Activated CD4-positive, CD25-positive, alpha-beta regulatory T cell treated with anti-CD3 and anti-CD28 coated beads, Interleukin-2, amount 50 U/mL, for 24 hours (primary cell): ENCODE measurements at regions not wholly inside any gene's neighbourhood (a gene's known extent, or its start where the extent isn't known, plus 50 kb on each side); places are given as distances from the start of the nearest gene placed in this dataset.
"Not testable (repeated sequence)": the region's sequence is repeated elsewhere in the genome, so short reads cannot be mapped to it uniquely, and the experiment has no call there.

Experiments
- ATAC-seq, 2 donors: fragments of 150-1000 bp; cut with Tn5 transposase; one replicate each; pipeline ENCODE4 v1.10.0; 2021; ENCODE audit warnings: mild to moderate bottlenecking in 1 of 2, moderate library complexity in 1 of 2

DNA sequence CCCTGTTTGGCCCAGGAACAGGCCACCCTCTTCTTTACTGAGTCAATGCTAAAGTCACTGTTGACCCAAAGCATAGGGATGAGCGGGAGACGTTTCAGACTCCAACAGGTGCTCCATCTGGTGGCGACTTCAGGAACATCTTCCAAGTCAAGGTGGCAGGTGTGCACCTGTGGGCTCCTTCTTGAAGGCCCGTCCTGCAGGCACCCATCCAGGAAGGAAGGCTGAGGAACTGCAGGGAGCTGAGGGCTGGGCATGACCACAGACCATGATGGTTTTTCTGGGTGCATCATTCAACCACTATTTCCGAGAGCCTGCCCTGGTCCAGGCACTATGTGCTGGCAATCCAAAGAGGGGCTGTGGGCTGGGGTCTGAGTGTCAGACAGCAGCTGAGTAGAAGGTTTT, 142.8 kb downstream of the NDUFA10 start:
- peak in 1 of 2 donors; percentile 44 for ATAC-seq

DNA sequence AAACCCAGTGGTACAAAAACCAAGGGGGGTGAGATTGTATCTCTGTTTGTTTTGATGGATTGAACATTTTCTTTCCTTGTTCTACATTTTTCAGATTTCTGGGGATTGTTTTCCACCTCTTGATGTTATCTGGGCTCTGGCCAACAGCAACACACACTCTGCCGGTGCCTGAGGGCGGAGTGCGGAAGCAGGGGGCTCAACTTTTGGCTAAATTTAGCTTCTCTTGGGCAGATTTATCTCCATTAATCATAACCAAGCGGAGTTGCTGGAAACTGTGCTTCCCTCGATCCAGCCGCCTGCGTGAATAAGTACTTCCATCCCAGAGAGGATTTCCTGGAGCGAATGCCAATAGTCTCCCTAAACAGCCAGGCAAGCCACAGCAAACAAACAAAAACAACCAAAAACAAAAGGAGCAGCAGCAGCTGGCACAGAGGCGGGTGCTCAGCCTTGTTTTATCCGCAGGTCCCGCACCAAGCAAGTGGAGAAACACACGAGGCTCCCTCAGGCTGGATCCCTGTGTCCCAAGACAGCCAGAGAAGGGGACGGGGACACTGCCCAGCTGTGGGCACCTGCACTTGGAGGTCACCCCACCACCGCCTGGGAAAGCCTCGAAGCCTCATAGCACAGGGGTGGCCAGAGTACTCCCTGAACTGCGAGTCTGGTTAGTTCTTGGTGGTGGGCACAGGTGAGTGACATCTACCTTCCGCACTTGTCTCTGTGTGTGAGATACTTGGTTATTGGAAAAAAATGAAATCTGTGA, 143.4 kb downstream of the NDUFA10 start:
- no peak for ATAC-seq

GRCh38 chr2:239881031-239881471, 144.1 kb downstream of the NDUFA10 start:
- no peak for ATAC-seq

DNA sequence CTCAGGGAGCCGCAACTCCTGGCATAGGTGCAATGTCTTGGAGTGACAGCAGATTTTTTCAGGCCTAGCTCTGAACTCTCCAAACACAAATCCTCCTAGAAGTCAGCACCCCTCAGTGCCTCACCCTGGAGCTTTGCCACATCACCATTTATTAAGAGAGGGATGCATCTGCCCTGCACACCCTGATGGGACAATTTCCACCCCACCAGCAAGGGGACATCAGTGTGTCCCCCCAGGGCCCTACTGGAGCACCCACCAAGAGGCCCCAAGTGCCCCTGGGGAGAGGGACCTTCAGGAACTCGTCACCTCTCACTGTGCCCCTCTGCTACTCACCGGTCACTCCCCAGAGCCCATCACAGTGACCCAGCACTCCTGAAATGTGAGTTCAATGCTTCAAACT, 144.7 kb downstream of the NDUFA10 start:
- ATAC-seq: no peak

- no peak for ATAC-seq
These were observed 145.6 kb downstream of the NDUFA10 start for GRCh38 chr2:239879423-239880084.

DNA sequence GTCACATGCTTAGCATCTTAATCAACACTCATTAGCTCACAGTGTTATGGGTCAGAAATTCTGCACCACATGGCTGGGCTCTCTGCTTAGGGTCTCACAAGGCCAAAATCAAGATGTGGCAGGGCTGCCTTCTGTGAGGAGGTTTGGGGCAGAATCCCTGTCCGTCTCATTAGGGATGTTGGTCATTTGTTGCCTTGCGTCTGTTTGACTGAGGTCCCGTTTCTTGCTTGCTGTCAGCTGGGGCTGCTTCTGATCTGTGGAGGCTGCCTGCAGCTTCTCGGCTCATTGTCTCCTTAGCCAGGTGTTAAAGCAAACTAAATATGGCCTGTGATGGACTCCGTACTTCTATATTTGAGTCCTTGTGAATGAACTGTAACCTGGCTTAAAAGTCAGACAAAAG, 146.5 kb downstream of the NDUFA10 start:
- ATAC-seq: no peak

DNA sequence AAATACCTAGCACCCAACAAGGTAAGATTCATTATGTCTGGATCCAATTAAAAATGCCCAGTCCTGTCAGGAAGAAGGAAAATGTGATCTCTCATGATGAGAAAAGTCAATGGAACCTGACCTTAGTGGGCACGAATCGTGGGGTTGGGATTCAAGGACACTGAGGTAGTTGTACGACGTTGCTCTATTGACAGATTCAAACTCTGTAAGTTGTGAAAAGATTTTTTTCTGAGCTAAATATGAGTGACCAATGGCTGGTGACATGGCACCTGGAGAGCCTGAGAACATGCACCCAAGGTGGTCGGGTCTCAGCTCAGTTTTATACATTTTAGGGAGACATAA, 148.2 kb downstream of the NDUFA10 start:
- ATAC-seq: no peak

- ATAC-seq: no peak
These were observed 148.7 kb downstream of the NDUFA10 start for GRCh38 chr2:239876271-239876947.

DNA sequence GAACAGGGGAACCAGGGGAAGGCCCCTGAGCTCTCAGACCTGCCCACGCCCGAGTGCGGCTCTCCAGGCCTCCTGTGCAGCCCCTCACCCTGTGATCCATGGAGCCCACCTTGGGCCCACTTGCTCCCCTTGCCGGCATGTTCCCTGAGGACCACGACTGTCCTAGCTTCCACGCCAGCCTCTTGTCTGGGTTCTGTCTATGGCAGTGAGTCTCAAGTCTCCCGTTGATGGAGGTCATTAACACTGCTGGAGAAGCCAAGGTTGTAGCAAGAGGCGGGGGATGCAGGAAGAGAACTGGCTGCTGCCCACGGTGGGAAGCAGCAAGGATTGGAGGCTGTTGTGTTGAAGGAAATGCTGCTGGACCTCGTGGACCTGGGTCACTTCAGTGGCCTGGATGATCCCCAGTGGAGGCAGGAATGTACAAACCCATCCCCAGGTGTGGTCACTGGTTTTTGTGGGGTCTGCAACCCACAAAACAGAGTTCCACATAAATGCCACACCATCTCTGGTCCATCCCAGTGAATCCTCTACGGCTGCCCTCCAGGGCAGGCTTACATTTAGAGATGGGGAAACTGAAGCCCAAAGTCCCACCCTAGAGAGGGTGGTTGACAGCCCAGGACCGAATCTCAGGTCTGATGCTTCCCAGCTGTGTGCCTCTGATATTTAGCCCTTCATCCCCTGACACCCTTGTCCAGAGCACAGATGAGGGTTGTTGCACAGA, 150.3 kb downstream of the NDUFA10 start:
- no peak for ATAC-seq

- ATAC-seq: peak in 1 of 2 donors; percentile 13
These were observed 151.2 kb downstream of the NDUFA10 start for GRCh38 chr2:239873656-239874635.

- no peak for ATAC-seq
These were observed 153.4 kb downstream of the NDUFA10 start for GRCh38 chr2:239871481-239872435.

DNA sequence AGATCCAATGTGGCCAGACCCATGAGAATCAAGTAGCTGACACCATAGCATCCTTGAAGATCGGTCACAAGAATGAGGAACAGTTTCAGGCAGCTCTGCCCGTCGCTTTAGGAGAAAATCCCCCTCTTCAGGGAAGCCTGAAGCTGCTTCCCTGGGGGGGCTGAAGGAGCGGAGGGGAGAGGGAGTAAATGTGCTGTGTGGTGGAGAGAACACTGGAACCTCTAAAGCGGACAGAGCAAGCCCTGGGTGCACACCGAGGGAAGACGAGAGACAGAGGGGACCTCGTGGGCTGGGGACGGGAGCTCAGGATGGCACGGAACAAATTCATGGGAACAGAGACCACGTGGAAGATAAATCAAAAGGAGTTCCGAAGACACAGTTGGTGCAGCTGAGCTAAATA, 154.3 kb downstream of the NDUFA10 start:
- no peak for ATAC-seq

GRCh38 chr2:239870276-239870675, 154.9 kb downstream of the NDUFA10 start:
- no peak for ATAC-seq

DNA sequence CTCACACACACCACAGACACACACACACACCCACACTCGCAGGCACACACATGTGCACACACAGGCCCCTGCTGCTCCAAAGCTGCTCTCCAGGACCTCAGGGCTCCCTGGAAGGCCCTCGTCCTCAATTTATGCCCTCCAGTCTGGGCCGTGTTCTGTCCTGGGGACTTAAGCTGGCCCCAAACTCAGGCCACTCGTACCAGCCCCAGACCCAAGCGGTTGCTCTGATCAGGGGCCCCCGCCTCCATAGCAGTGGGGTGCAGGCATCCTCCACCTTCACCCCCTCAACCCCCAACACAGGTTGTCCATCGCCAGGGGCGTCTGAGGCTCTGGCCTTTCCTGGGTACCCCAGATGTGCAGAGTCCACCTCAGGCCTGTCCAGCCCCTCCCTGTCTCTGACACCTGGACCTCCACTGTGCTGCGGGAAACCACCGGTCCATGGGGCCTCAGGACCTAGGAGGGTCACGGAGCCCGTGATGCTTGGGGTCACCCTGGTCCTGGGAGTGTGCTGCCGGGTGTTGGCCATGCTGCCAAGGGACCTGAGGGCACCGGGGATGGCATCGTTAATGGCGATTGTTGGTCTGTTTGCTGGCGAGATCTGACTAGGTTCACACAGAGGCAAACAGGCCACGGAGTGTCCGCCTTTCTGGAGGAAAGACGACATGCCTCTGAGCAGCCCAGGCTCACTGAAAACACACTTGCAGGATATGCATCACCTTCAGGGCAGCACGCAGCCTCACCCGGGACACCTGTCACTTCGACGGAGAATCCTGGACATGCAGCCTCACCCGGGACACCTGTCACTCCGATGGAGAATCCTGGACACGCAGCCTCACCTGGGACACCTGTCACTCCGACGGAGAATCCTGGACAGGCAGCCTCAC, 155.6 kb downstream of the NDUFA10 start:
- no peak for ATAC-seq

- ATAC-seq: no peak
These were observed 156.5 kb downstream of the NDUFA10 start for GRCh38 chr2:239868556-239869181.

DNA sequence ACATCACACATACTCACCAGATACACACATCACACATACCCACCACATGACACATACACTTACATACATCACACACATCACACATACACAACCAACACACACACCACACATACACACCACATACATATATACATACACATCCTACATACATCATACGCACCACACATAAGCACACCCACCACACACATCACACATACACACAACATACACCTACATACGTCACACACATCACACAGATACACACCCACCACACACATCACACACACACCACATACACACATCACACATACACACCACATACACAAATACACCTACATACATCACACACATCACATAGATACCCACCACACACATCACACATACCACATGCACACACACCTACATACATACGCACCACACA, 158.4 kb downstream of the NDUFA10 start:
- no peak for ATAC-seq

DNA sequence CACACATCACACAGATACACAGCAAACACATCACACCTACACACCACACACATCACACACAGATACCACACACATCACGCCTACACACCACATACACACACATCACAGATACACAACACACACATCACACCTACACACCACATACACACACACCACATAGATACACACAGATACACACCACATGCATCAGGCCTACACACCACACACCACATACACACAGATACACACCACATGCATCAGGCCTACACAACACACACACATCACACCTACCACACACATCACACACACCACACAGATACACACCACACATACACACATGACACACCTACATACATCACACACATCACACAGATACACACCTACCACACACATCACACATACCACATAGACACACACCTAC, 158.8 kb downstream of the NDUFA10 start:
- no peak for ATAC-seq

GRCh38 chr2:239865856-239866255, 159.3 kb downstream of the NDUFA10 start:
- not testable (repeated sequence) for ATAC-seq

DNA sequence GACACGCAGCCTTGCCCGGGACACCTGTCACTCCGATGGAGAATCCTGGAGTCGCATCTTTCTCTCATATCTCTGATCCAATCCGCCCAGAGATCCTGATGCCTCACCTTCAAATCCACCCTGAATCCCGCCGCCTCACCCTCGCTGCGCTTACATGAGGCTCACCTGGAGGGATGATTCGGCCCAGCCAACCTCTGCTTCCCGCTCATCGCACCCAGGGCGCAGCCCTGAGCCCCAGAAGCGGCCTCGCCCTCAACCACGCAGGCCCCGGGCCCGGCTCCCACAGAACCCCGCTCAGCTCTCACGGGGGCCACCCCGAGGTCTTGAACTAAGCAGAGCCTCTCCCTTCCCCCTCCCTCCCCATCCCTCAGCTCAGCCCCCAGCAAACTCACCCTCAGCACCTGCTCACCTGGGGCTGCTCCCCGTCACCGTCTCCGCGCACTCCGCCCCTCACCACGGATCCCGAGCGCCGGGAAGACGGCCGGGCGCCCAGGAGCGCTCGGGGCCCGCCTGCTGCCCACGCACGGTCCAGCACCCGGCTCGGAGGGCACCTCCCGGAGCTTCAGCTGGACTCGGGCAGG, 160.0 kb downstream of the NDUFA10 start:
- no peak for ATAC-seq
